Fibroblast of mammary gland (primary cell): ENCODE measurements at regions not wholly inside any gene's neighbourhood (a gene's known extent, or its start where the extent isn't known, plus 50 kb on each side); places are given as distances from the start of the nearest gene placed in this dataset.

Experiments used
- DNase-seq: peaks from one replicate; pipeline ENCODE4 v3.0.0-alpha.2; 2010; ENCODE audit warnings: low read depth
- H3K4me3 ChIP-seq: 2 replicates; pipeline ENCODE4 v1.5.1; 2011; ENCODE audit warnings: low read depth, mild to moderate bottlenecking, low read length, moderate library complexity; ENCODE audit not compliant: control insufficient read depth
- TF ChIP-seq, protein P1 (sequence below): conservative IDR thresholded peaks from 2 replicates; pipeline ENCODE4 v1.5.1; 2011; ENCODE audit warnings: low read depth, low read length, inconsistent platforms; ENCODE audit not compliant: control insufficient read depth, insufficient read depth

DNA sequence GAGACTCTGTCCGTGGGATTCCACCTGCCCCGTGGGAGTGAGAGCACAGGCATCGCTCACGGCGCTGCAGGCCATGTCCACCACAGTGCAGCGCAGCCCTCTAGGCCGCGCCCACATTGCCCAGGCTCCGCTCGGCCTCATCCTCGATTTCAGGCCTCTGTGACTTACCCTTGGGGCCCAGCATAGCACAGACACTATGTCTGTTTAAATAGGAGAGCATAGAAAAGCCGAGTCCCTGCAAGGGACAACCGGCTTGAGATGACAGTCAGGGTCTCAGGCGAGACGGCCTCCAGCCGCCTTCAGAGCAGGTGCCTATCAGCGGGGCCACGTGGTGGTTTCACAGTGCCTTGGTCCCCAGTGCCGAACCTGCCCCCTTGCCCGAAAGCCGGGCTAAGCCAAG lies 56.9 kb upstream of the POFUT2 start:
- DNase-seq = no peak
- TF ChIP-seq, protein P1, sequence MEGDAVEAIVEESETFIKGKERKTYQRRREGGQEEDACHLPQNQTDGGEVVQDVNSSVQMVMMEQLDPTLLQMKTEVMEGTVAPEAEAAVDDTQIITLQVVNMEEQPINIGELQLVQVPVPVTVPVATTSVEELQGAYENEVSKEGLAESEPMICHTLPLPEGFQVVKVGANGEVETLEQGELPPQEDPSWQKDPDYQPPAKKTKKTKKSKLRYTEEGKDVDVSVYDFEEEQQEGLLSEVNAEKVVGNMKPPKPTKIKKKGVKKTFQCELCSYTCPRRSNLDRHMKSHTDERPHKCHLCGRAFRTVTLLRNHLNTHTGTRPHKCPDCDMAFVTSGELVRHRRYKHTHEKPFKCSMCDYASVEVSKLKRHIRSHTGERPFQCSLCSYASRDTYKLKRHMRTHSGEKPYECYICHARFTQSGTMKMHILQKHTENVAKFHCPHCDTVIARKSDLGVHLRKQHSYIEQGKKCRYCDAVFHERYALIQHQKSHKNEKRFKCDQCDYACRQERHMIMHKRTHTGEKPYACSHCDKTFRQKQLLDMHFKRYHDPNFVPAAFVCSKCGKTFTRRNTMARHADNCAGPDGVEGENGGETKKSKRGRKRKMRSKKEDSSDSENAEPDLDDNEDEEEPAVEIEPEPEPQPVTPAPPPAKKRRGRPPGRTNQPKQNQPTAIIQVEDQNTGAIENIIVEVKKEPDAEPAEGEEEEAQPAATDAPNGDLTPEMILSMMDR = no peak
- no peak overlapping the region for H3K4me3 ChIP-seq

DNA sequence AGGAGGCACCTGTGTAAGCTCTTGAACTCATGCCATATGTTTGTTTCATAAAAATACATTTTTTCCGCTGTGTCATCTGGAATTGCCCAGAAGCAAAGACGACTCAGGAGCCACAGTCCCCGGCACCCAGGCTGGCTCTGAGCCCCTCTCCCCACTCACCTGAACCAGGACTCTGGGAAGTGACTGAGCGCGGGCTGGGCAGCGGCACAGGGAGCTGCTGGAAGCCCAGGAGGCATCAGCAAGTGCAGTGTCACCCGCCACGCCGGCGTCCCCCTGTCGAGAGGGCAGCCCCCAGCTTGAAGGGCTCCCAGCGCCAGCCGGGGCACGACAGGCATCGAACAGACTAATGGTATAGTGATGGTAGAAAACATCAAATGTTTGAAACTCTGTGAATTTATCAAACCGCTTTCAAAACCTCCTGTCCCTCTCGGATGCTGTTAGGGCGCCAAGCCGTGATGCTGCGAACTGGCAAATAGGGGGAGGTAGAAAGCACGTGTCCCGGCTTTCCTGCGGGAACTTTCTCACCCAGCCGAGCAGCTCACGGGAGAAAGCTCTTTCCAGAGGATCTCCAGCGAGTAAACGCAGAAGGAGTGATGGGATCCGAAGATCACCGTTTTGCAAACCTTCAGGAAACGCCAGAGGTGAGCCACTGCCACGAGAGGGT lies 57.8 kb upstream of the COL18A1 start:
- DNase-seq = no peak
- TF ChIP-seq, protein P1 = no peak
- H3K4me3 ChIP-seq = no peak overlapping the region

DNA sequence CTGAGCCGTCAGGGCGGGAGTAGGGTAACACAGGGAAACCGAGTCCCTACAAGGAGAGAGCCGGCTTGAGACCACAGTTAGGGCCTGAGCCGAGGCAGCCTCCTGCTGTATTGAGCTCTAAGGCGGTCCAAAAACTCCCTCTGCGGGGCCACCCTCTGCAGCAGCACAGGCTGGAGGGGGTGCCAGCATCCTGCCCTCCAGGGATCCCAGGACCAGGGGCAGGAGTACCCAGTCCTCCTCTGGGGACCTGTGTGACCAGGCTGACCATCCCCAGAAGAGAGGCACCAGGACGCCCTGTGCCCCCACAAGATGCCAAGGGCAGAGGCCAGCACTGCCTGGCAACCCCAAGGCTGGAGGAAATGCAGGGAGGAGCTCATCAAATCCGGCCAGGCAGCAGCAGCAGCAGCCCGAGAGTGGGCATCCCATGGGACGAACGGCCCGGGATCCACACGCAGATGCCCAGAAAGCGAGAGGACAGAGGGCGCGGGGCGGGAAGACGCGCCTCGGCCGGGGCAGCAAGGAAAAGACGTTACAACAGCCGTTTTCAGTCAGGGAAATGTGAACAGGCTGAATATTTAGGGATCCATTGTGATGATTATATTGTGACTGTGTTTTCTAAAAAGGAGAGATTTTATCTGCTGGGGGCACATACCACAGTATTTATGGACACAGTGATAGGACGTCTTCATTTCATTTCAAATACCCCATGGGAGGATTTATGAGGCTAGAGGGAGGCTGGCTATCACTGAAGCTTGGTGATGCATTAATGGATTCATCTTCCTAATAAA lies 57.1 kb upstream of the COL18A1 start:
- no peak for DNase-seq
- H3K4me3 ChIP-seq = no peak overlapping the region
- TF ChIP-seq, protein P1 = no peak

DNA sequence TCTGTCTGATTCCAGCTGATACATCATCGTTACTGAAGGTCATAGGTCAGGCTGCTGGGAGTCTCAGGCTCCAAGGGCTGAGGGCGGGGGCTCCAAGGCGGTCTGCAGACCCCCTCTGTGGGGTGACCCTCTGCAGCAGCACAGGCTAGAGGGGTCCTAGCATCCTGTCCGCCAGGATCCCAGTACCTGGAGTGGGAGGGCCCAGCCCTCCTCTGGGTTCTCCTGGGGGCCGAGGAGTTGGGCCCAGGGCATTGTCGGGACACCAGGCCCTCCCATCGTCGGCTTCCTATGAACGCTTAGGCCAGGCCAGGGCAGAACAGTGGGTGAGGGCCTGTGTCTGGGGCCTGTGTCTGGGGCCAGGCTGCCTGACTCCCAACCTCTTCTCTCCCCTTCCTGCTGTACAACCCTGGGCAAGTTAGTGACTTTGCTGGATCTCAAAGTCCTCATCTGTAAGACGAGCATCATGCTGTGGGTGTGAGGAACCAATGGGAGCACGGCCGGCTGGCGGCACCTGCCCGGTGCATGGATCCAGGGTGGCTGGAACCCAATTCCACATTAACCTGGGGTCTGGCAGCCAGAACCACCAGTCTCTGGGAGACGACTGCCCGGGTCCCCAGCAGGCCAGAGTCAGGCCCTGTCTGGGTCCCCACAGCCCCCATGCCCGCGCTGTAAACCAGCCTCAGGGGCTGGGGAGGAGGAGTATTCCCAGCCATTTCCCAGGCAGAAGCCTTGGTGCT lies 56.2 kb upstream of the COL18A1 start:
- H3K4me3 ChIP-seq = no peak overlapping the region
- TF ChIP-seq, protein P1 = no peak
- no peak for DNase-seq

DNA sequence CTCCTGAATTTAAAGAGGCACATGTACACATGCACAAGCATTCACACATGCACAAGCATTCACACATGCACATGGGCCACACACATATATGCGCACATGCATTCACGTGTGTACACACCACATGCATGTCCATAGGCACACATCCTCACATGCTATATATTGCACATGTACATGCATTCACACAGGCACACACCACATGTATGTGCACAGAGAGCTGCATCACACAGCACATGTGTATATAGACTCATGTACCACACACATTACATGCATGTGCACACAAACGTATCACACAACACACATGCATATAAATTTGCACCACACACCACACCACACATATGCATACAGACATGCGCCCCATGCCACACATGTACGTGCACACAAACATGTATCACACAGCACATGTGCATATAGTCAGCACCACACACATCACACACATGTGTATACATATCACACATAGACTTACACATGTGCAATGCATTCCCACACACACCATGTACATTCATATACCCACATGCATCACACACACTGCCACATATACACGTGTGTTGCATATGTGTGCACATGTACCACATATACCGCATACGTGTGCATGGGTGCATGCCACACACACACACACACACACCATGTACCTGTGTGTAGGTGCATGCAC lies 54.6 kb upstream of the COL18A1 start:
- no peak overlapping the region for H3K4me3 ChIP-seq
- DNase-seq = no peak
- TF ChIP-seq, protein P1 = no peak

DNA sequence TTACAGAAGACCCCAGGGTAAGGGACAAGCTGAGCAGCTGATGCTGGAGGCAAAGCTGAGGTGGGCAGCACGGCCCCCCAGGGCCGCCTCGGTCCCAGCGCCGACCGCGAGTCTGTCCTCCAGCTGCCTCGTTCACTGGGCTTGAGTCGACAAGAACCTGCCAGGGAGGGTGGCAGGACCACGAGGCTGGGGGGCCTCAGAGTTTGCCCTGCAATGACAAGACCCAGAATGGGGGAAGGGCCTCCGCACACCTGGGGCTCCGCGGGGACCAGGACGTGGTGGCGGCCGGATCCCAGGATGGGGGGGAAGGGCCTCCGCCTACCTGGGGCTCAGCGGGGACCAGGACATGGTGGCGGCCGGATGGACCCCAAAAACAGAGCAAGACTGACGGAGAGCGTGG lies 53.9 kb upstream of the COL18A1 start:
- TF ChIP-seq, protein P1 = no peak
- DNase-seq = no peak
- H3K4me3 ChIP-seq = no peak overlapping the region
